ENCODE measurements at regions not wholly inside any gene's neighbourhood (a gene's known extent, or its start where the extent isn't known, plus 50 kb on each side); places are given as distances from the start of the nearest gene placed in this dataset.

- Histone ChIP-seq H3K4me2 (ENCODE audit: insufficient read depth, low read length) (no peak overlapping the region), H3K9ac (ENCODE audit: low read depth, low read length) (no peak overlapping the region), H3K79me2 (ENCODE audit: insufficient read depth, low read length) (no peaks in the 10 kb centered on the region), H3K4me1 (ENCODE audit: insufficient read depth, low read length) (peaks cover 21% of the 10 kb centered on the region), H3K27me3 (ENCODE audit: insufficient read depth, low read length, poor library complexity) (no peaks in the 10 kb centered on the region), H3K36me3 (ENCODE audit: insufficient read depth, low read length) (no peaks in the 10 kb centered on the region), H3K4me3 (ENCODE audit: low read depth in 1 of 2, low read length in 2 of 2) (no peak overlapping the region), H4K20me1 (ENCODE audit: insufficient read depth, low read length) (no peaks in the 10 kb centered on the region), H2AFZ (ENCODE audit: low read depth, low read length) (peak overlapping the region; percentile 26; the same call in 1 of the 2 replicates), H3K9me3 (ENCODE audit: insufficient read depth, low read length, severe bottlenecking) (no peaks in the 10 kb centered on the region), H3K27ac (ENCODE audit: low read length) (peak overlapping the region; percentile 65)
- ATAC-seq (ENCODE audit: insufficient read depth, low read depth) (no peak), DNase-seq (no peak)
- TF ChIP-seq CTCF (IDR thresholded peaks at IDR 0.05; ENCODE audit: borderline replicate concordance, extremely low read depth, low read length, poor library complexity, severe bottlenecking) (no peak), EZH2 (IDR thresholded peaks at IDR 0.05; ENCODE audit: borderline replicate concordance, low read depth, low read length, severe bottlenecking) (no peak)
Observed at GRCh38 chr13:106183410-106184065, 351.9 kb downstream of the EFNB2 start.

GRCh38 chr13:106182404-106182803, 353.1 kb downstream of the EFNB2 start:
- Histone ChIP-seq H3K4me3 (ENCODE audit: low read depth in 1 of 2, low read length in 2 of 2) (peak overlapping the region in 1 of 2 experiments; percentile 34; a peak in 2 of 4 replicates), H2AFZ (ENCODE audit: low read depth, low read length) (peak overlapping the region; percentile 55), H3K4me1 (ENCODE audit: insufficient read depth, low read length) (peaks cover 23% of the 10 kb centered on the region), H3K4me2 (ENCODE audit: insufficient read depth, low read length) (peak overlapping the region; percentile 60), H3K27me3 (ENCODE audit: insufficient read depth, low read length, poor library complexity) (no peaks in the 10 kb centered on the region), H3K27ac (ENCODE audit: low read length) (peak overlapping the region; percentile 65), H4K20me1 (ENCODE audit: insufficient read depth, low read length) (no peaks in the 10 kb centered on the region), H3K79me2 (ENCODE audit: insufficient read depth, low read length) (no peaks in the 10 kb centered on the region), H3K9ac (ENCODE audit: low read depth, low read length) (peak overlapping the region; percentile 27; the same call in 1 of the 2 replicates), H3K36me3 (ENCODE audit: insufficient read depth, low read length) (no peaks in the 10 kb centered on the region), H3K9me3 (ENCODE audit: insufficient read depth, low read length, severe bottlenecking) (no peaks in the 10 kb centered on the region)
- TF ChIP-seq EZH2 (IDR thresholded peaks at IDR 0.05; ENCODE audit: borderline replicate concordance, low read depth, low read length, severe bottlenecking) (no peak), CTCF (IDR thresholded peaks at IDR 0.05; ENCODE audit: borderline replicate concordance, extremely low read depth, low read length, poor library complexity, severe bottlenecking) (no peak)
- ATAC-seq (ENCODE audit: insufficient read depth, low read depth), result peak; percentile 94
- peak; percentile 80 for DNase-seq

GRCh38 chr13:106178816-106179215, 356.6 kb downstream of the EFNB2 start:
- Histone ChIP-seq H3K79me2 (ENCODE audit: insufficient read depth, low read length) (no peaks in the 10 kb centered on the region), H4K20me1 (ENCODE audit: insufficient read depth, low read length) (no peaks in the 10 kb centered on the region), H3K4me2 (ENCODE audit: insufficient read depth, low read length) (no peak overlapping the region), H2AFZ (ENCODE audit: low read depth, low read length) (no peak overlapping the region), H3K36me3 (ENCODE audit: insufficient read depth, low read length) (no peaks in the 10 kb centered on the region), H3K27ac (ENCODE audit: low read length) (no peak overlapping the region), H3K4me1 (ENCODE audit: insufficient read depth, low read length) (peaks cover 33% of the 10 kb centered on the region), H3K9me3 (ENCODE audit: insufficient read depth, low read length, severe bottlenecking) (no peaks in the 10 kb centered on the region), H3K9ac (ENCODE audit: low read depth, low read length) (no peak overlapping the region), H3K4me3 (ENCODE audit: low read depth in 1 of 2, low read length in 2 of 2) (no peak overlapping the region), H3K27me3 (ENCODE audit: insufficient read depth, low read length, poor library complexity) (no peaks in the 10 kb centered on the region)
- no peak for ATAC-seq (ENCODE audit: insufficient read depth, low read depth)
- DNase-seq, result peak; percentile 17
- TF ChIP-seq CTCF (IDR thresholded peaks at IDR 0.05; ENCODE audit: borderline replicate concordance, extremely low read depth, low read length, poor library complexity, severe bottlenecking) (no peak), EZH2 (IDR thresholded peaks at IDR 0.05; ENCODE audit: borderline replicate concordance, low read depth, low read length, severe bottlenecking) (no peak)
